ENCODE measurements at regions not wholly inside any gene's neighbourhood (a gene's known extent, or its start where the extent isn't known, plus 50 kb on each side); places are given as distances from the start of the nearest gene placed in this dataset.

DNA sequence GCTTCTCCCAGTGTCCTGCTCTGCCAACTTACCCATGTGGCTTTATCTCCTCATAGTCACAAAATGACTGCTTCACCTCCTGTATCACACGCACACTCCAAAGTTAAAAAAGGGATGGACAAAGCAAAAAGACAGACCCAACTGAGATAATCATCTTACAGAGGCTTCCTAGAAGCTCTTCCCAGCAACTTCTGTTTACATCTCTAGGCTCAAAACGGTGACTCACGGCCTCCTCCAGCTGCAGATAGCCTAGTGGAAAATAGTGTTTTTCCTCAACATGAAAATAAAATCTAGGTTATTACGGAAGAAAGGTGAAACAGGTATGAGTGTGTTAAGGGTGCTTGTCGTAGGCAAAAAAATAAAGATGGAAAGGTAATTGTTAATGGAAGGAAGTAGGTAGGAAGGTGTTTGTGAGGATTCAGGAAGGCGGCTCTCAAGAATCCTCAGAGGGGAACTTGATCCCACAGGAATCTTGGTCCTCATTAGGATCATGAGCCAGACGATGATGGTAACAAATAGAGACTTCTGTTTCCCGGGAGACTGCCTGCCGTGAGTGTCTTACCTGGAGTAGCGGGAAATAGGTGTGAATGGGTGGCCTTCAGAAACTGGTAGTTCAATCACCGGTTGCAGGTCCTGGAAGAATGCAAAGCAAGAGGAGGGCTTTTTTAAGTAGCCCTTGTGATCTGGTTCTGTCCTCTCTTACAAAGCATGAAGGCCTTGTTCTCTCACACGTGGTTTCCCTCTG, 487.5 kb upstream of the TMEM132C start:
- Mint-ChIP-seq H3K27me3 (no peaks in the 10 kb centered on the region), H3K4me3 (no peak overlapping the region), H3K9me3 (ENCODE audit: insufficient read depth) (peaks cover 3% of the 10 kb centered on the region), H3K4me1 (no peaks in the 10 kb centered on the region), H3K27ac (no peak overlapping the region)
- intact Hi-C loops (cut with micrococcal nuclease) = no loop called here
- H3K36me3 ChIP-seq (replicated peaks in 1 of 2; ENCODE audit: control extremely low read depth in 1 of 2, control insufficient read depth in 1 of 2, extremely low read depth in 1 of 2, insufficient read depth in 2 of 2, low read length in 1 of 2) = no peaks in the 10 kb centered on the region
- ChIA-PET CTCF (no interaction called here), POLR2A (no interaction called here)
- no peaks in the 10 kb centered on the region for H3K27me3 ChIP-seq (replicated peaks in 1 of 4; ENCODE audit: control extremely low read depth in 1 of 4, control insufficient read depth in 3 of 4, insufficient read depth in 4 of 4, low read length in 3 of 4)
- H3K9me3 ChIP-seq (ENCODE audit: control extremely low read depth in 1 of 3, control insufficient read depth in 2 of 3, insufficient read depth in 1 of 3, low read length in 2 of 3) = peaks cover 0 to 3% (median 0%) of the 10 kb centered on the region in 3 donors
- no peak overlapping the region for H2AFZ ChIP-seq (ENCODE audit: insufficient read depth, low read depth, low read length, poor library complexity, severe bottlenecking)
- DNase-seq = no peak
- no peak overlapping the region for H3K4me3 ChIP-seq (ENCODE audit: control extremely low read depth in 1 of 5, extremely low read depth in 1 of 5, insufficient read depth in 1 of 5, low read depth in 2 of 5, low read length in 4 of 5)
- H3K4me2 ChIP-seq (replicated peaks; ENCODE audit: low read depth, low read length, poor library complexity, severe bottlenecking) = no peak overlapping the region
- H3K4me1 ChIP-seq (ENCODE audit: control insufficient read depth in 2 of 2, insufficient read depth in 2 of 2, low read length in 2 of 2) = no peaks in the 10 kb centered on the region
- TF ChIP-seq EZH2 (IDR thresholded peaks at IDR 0.05; ENCODE audit: borderline replicate concordance, insufficient read depth, low read depth, low read length, poor library complexity, severe bottlenecking) = no peak
- TF ChIP-seq, protein P1, sequence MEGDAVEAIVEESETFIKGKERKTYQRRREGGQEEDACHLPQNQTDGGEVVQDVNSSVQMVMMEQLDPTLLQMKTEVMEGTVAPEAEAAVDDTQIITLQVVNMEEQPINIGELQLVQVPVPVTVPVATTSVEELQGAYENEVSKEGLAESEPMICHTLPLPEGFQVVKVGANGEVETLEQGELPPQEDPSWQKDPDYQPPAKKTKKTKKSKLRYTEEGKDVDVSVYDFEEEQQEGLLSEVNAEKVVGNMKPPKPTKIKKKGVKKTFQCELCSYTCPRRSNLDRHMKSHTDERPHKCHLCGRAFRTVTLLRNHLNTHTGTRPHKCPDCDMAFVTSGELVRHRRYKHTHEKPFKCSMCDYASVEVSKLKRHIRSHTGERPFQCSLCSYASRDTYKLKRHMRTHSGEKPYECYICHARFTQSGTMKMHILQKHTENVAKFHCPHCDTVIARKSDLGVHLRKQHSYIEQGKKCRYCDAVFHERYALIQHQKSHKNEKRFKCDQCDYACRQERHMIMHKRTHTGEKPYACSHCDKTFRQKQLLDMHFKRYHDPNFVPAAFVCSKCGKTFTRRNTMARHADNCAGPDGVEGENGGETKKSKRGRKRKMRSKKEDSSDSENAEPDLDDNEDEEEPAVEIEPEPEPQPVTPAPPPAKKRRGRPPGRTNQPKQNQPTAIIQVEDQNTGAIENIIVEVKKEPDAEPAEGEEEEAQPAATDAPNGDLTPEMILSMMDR (IDR thresholded peaks at IDR 0.05) = no peak
- no peak overlapping the region for H3K27ac ChIP-seq (ENCODE audit: low read length in 2 of 2)
- H4K20me1 ChIP-seq (ENCODE audit: control insufficient read depth, insufficient read depth, low read length, poor library complexity, severe bottlenecking) = no peaks in the 10 kb centered on the region
- no peak overlapping the region for H3K9ac ChIP-seq (ENCODE audit: low read length)
- ATAC-seq (ENCODE audit: low read depth) = no peak
- no peaks in the 10 kb centered on the region for H3K79me2 ChIP-seq (ENCODE audit: control insufficient read depth, insufficient read depth, low read length)
- WGBS (ENCODE audit: insufficient coverage) = 85% methylated on average over 10 of the region's 12 CpGs

DNA sequence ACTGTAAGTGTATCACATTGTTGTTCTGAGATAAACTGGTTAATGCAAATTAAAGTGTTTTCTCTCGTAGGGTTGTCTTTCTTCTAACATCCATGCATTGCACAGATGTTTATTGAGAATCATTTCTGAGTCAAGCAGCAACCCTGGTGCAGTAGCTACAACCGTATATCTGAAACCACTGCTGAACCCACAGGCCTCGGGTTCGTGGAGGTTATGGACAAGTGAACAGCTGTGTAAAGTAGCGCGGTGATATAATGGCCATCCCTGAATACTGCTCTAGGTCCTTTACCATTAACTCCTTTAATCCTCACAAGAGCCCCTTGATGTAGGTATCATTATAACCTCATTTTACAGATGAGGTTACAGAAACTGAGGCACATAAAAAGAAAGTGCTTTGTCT, 486.1 kb upstream of the TMEM132C start:
- no peak for DNase-seq
- Histone ChIP-seq H3K9ac (ENCODE audit: low read length) (no peak overlapping the region), H3K27me3 (replicated peaks in 1 of 4; ENCODE audit: control extremely low read depth in 1 of 4, control insufficient read depth in 3 of 4, insufficient read depth in 4 of 4, low read length in 3 of 4) (no peaks in the 10 kb centered on the region), H2AFZ (ENCODE audit: insufficient read depth, low read depth, low read length, poor library complexity, severe bottlenecking) (no peak overlapping the region), H3K4me1 (ENCODE audit: control insufficient read depth in 2 of 2, insufficient read depth in 2 of 2, low read length in 2 of 2) (no peaks in the 10 kb centered on the region), H3K4me3 (ENCODE audit: control extremely low read depth in 1 of 5, extremely low read depth in 1 of 5, insufficient read depth in 1 of 5, low read depth in 2 of 5, low read length in 4 of 5) (no peak overlapping the region), H4K20me1 (ENCODE audit: control insufficient read depth, insufficient read depth, low read length, poor library complexity, severe bottlenecking) (no peaks in the 10 kb centered on the region), H3K36me3 (replicated peaks in 1 of 2; ENCODE audit: control extremely low read depth in 1 of 2, control insufficient read depth in 1 of 2, extremely low read depth in 1 of 2, insufficient read depth in 2 of 2, low read length in 1 of 2) (no peaks in the 10 kb centered on the region), H3K79me2 (ENCODE audit: control insufficient read depth, insufficient read depth, low read length) (no peaks in the 10 kb centered on the region), H3K27ac (ENCODE audit: low read length in 2 of 2) (no peak overlapping the region), H3K4me2 (replicated peaks; ENCODE audit: low read depth, low read length, poor library complexity, severe bottlenecking) (no peak overlapping the region), H3K9me3 (ENCODE audit: control extremely low read depth in 1 of 3, control insufficient read depth in 2 of 3, insufficient read depth in 1 of 3, low read length in 2 of 3) (peaks cover 0 to 9% (median 0%) of the 10 kb centered on the region in 3 donors)
- no CpG with 5 or more reads among the region's 6 CpGs for WGBS (ENCODE audit: insufficient coverage)
- no peak overlapping the region for H3K4me3 Mint-ChIP-seq
- H3K27ac Mint-ChIP-seq = no peak overlapping the region
- no peaks in the 10 kb centered on the region for H3K27me3 Mint-ChIP-seq
- H3K4me1 Mint-ChIP-seq = no peaks in the 10 kb centered on the region
- CTCF ChIA-PET = no interaction called here
- intact Hi-C loops (cut with micrococcal nuclease) = no loop called here
- peaks cover 3% of the 10 kb centered on the region for H3K9me3 Mint-ChIP-seq (ENCODE audit: insufficient read depth)
- no peak for TF ChIP-seq EZH2 (IDR thresholded peaks at IDR 0.05; ENCODE audit: borderline replicate concordance, insufficient read depth, low read depth, low read length, poor library complexity, severe bottlenecking)
- TF ChIP-seq, protein P1 (IDR thresholded peaks at IDR 0.05) = no peak
- POLR2A ChIA-PET = no interaction called here
- no peak for ATAC-seq (ENCODE audit: low read depth)

All from B cell (primary cell).